Keratinocyte (primary cell): ENCODE measurements at regions not wholly inside any gene's neighbourhood (a gene's known extent, or its start where the extent isn't known, plus 50 kb on each side); places are given as distances from the start of the nearest gene placed in this dataset.

Experiments
- DNase-seq: peaks from one replicate; pipeline ENCODE4 v3.0.0-alpha.2; 2011; ENCODE audit warnings: low read depth, missing footprints, low spot score
- FAIRE-seq: peaks from 2 replicates; lab custom pipeline; 2011; peaks lifted over from hg19 to GRCh38; lab: Jason Lieb, UNC
- H2AFZ ChIP-seq: 2 replicates; pipeline ENCODE4 v1.6.0; 2012; ENCODE audit warnings: low read length, control low read depth, inconsistent platforms; ENCODE audit not compliant: control insufficient read depth
- H3K27ac ChIP-seq: 2 replicates; pipeline ENCODE4 v1.5.1; 2011; ENCODE audit warnings: low read length; ENCODE audit not compliant: control insufficient read depth, insufficient read depth
- H3K27me3 ChIP-seq: 3 replicates; pipeline ENCODE4 v1.6.0; 2011; ENCODE audit warnings: low read length; ENCODE audit not compliant: control insufficient read depth, insufficient read depth; ENCODE audit errors: extremely low read depth
- H3K36me3 ChIP-seq, 2 experiments: 2 replicates in 1 of 2; 3 replicates in 1 of 2; pipeline ENCODE4 v1.5.1; 2011; ENCODE audit warnings: low read length in 2 of 2, mild to moderate bottlenecking in 1 of 2; ENCODE audit not compliant: control insufficient read depth in 2 of 2, insufficient read depth in 2 of 2; ENCODE audit errors: extremely low read depth in 1 of 2
- H3K4me1 ChIP-seq: 3 replicates; pipeline ENCODE4 v1.5.1; 2011; ENCODE audit warnings: low read length; ENCODE audit not compliant: control insufficient read depth, insufficient read depth; ENCODE audit errors: extremely low read depth
- H3K4me2 ChIP-seq: 3 replicates; pipeline ENCODE4 v1.6.0; 2011; ENCODE audit warnings: low read depth, low read length; ENCODE audit not compliant: control insufficient read depth, insufficient read depth; ENCODE audit errors: extremely low read depth
- H3K4me3 ChIP-seq, 3 experiments: fragments of 200-600 bp in 1 of 3; sonication (generic) in 1 of 3; 2 replicates in 2 of 3; 3 replicates in 1 of 3; pipeline ENCODE4 v1.5.1; 2011 to 2016; ENCODE audit warnings: low read length in 3 of 3, mild to moderate bottlenecking in 3 of 3, control low read depth in 2 of 3, inconsistent platforms in 1 of 3, low read depth in 1 of 3, mixed read lengths in 1 of 3, mixed run types in 1 of 3, moderate library complexity in 1 of 3; ENCODE audit not compliant: control insufficient read depth in 2 of 3, insufficient read depth in 2 of 3; ENCODE audit errors: extremely low read depth in 1 of 3
- H3K79me2 ChIP-seq: 2 replicates; pipeline ENCODE4 v1.6.0; 2012; ENCODE audit warnings: low read length; ENCODE audit not compliant: control insufficient read depth, insufficient read depth
- H3K9ac ChIP-seq: 3 replicates; pipeline ENCODE4 v1.6.0; 2011; ENCODE audit warnings: low read length; ENCODE audit not compliant: control insufficient read depth, insufficient read depth; ENCODE audit errors: extremely low read depth
- H3K9me1 ChIP-seq: 3 replicates; pipeline ENCODE4 v1.6.0; 2011; ENCODE audit warnings: low read length; ENCODE audit not compliant: control insufficient read depth, insufficient read depth; ENCODE audit errors: extremely low read depth
- H3K9me3 ChIP-seq: 2 replicates; pipeline ENCODE4 v1.5.1; 2012; ENCODE audit warnings: low read depth, low read length; ENCODE audit not compliant: control insufficient read depth
- H4K20me1 ChIP-seq: 3 replicates; pipeline ENCODE4 v1.6.0; 2011; ENCODE audit warnings: low read length; ENCODE audit not compliant: control insufficient read depth, insufficient read depth; ENCODE audit errors: extremely low read depth
- EZH2 ChIP-seq: IDR thresholded peaks from one replicate; pipeline ENCODE4 v1.6.1; 2012; ENCODE audit warnings: inconsistent platforms, mild to moderate bottlenecking, low read length, moderate library complexity
- dilution Hi-C: fragments of 300-500 bp; cut with MboI; formaldehyde crosslinking; loops from one replicate; pipeline ENCODE4 v1.7.0; 2020; ENCODE audit warnings: low sequenced_read_pairs; ENCODE audit not compliant: extremely low pct_ligation_motif_present
- TF ChIP-seq, protein P1 (sequence below), 3 experiments: IDR thresholded peaks in 1 of 3; conservative IDR thresholded peaks in 1 of 3; optimal IDR thresholded peaks in 1 of 3; 2 replicates in 2 of 3; 3 replicates in 1 of 3; pipeline versions ENCODE3 to v1.5.1; 2011; ENCODE audit warnings: low read length in 3 of 3, mild to moderate bottlenecking in 3 of 3, moderate library complexity in 2 of 3, control low read depth in 1 of 3, inconsistent platforms in 1 of 3; ENCODE audit not compliant: insufficient read depth in 2 of 3; ENCODE audit errors: extremely low read depth in 1 of 3

DNA sequence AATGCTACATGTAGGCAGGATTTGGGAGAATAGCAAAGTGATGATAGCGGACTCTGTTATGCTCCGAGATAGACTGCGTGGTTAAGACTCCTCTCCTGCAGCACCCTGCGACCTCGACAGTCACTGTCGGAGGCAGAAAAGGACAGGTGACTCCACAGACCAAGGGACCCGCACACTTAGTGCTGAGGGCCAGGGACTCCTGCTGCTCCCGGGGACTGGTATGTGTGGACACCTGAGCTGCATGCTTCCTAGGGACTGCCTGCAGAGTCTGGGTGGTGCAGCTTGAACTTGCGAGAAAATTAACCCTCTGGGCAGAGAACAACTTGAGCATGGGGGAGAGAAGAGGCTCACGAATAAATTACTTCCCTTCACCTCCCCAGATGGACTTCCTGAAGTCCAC lies 407.1 kb upstream of the PFKP start:
- no peak for TF ChIP-seq EZH2
- TF ChIP-seq, protein P1, sequence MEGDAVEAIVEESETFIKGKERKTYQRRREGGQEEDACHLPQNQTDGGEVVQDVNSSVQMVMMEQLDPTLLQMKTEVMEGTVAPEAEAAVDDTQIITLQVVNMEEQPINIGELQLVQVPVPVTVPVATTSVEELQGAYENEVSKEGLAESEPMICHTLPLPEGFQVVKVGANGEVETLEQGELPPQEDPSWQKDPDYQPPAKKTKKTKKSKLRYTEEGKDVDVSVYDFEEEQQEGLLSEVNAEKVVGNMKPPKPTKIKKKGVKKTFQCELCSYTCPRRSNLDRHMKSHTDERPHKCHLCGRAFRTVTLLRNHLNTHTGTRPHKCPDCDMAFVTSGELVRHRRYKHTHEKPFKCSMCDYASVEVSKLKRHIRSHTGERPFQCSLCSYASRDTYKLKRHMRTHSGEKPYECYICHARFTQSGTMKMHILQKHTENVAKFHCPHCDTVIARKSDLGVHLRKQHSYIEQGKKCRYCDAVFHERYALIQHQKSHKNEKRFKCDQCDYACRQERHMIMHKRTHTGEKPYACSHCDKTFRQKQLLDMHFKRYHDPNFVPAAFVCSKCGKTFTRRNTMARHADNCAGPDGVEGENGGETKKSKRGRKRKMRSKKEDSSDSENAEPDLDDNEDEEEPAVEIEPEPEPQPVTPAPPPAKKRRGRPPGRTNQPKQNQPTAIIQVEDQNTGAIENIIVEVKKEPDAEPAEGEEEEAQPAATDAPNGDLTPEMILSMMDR (optimal IDR thresholded peaks at IDR 0.05 in 1 of 3, IDR thresholded peaks at IDR 0.05 in 1 of 3, conservative IDR thresholded peaks at IDR 0.05 in 1 of 3; ENCODE audit: extremely low read depth in 1 of 3, insufficient read depth in 2 of 3, low read length in 3 of 3), result no peak
- no peaks in the 10 kb centered on the region for H4K20me1 ChIP-seq
- dilution Hi-C loops, result no loop called here
- H3K27ac ChIP-seq, result no peak overlapping the region
- H3K36me3 ChIP-seq, result no peaks in the 10 kb centered on the region
- FAIRE-seq (no peak), DNase-seq (no peak)
- H2AFZ ChIP-seq, result no peak overlapping the region
- no peaks in the 10 kb centered on the region for H3K4me1 ChIP-seq
- no peaks in the 10 kb centered on the region for H3K79me2 ChIP-seq
- no peaks in the 10 kb centered on the region for H3K9me3 ChIP-seq
- no peak overlapping the region for H3K4me3 ChIP-seq
- H3K9me1 ChIP-seq, result no peaks in the 10 kb centered on the region
- H3K9ac ChIP-seq, result no peak overlapping the region
- H3K27me3 ChIP-seq, result no peaks in the 10 kb centered on the region
- H3K4me2 ChIP-seq, result no peak overlapping the region

DNA sequence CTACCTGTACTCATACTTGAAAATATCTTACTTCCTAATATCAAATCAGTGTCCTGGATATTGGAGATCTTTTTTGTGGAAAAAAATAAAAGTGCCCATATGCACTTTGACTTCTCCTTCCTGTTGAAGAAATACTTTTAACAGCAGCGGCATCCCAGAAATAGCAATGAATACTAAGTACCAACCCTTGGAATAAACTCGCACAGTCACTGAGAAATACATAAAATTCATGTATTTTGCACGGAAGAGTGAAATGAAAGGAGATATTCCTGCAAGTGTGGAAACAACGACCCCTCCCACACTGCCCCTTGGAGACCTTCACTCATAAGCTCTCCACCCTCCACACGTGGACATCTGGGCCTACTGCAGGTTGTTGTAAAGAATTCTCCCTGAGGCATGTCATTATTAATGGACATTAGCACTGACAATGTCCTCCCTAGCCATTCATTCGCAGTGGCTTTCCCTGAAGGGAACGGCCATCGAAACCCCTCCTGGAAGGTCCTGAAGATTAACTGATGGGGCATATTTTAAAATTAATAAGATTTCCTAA lies 407.6 kb upstream of the PFKP start:
- H3K27me3 ChIP-seq, result no peaks in the 10 kb centered on the region
- H3K36me3 ChIP-seq, result no peaks in the 10 kb centered on the region
- DNase-seq (no peak), FAIRE-seq (no peak)
- H3K4me3 ChIP-seq, result no peak overlapping the region
- no peaks in the 10 kb centered on the region for H4K20me1 ChIP-seq
- dilution Hi-C loops, result no loop called here
- no peak overlapping the region for H3K27ac ChIP-seq
- H2AFZ ChIP-seq, result no peak overlapping the region
- no peaks in the 10 kb centered on the region for H3K9me1 ChIP-seq
- H3K9me3 ChIP-seq, result no peaks in the 10 kb centered on the region
- no peaks in the 10 kb centered on the region for H3K79me2 ChIP-seq
- TF ChIP-seq EZH2, result no peak
- TF ChIP-seq, protein P1 (optimal IDR thresholded peaks at IDR 0.05 in 1 of 3, IDR thresholded peaks at IDR 0.05 in 1 of 3, conservative IDR thresholded peaks at IDR 0.05 in 1 of 3; ENCODE audit: extremely low read depth in 1 of 3, insufficient read depth in 2 of 3, low read length in 3 of 3), result no peak
- H3K9ac ChIP-seq, result no peak overlapping the region
- H3K4me1 ChIP-seq, result no peaks in the 10 kb centered on the region
- H3K4me2 ChIP-seq, result no peak overlapping the region
